SH-SY5Y (cell line): ENCODE measurements at regions not wholly inside any gene's neighbourhood (a gene's known extent, or its start where the extent isn't known, plus 50 kb on each side); places are given as distances from the start of the nearest gene placed in this dataset.

Experiments
- GATA2 ChIP-seq: IDR thresholded peaks from 2 replicates; pipeline ENCODE4 v1.6.1; 2011; ENCODE audit warnings: mild to moderate bottlenecking, low read depth, low read length
- GATA3 ChIP-seq: IDR thresholded peaks from 2 replicates; pipeline ENCODE4 v1.6.1; 2011; ENCODE audit warnings: low read depth, mild to moderate bottlenecking, low read length, moderate library complexity

GRCh38 chr6:98514073-98514720, 320.2 kb upstream of the POU3F2 start:
- TF ChIP-seq GATA3 (no peak), GATA2 (no peak)
